WTC11 (cell line): ENCODE measurements at regions not wholly inside any gene's neighbourhood (a gene's known extent, or its start where the extent isn't known, plus 50 kb on each side); places are given as distances from the start of the nearest gene placed in this dataset.

Experiments used
- ATAC-seq: fragments of 200-7000 bp; cut with Tn5 transposase; 2 replicates; pipeline ENCODE4 v1.10.0; 2021; ENCODE audit warnings: mild to moderate bottlenecking, moderate library complexity
- CTCF ChIA-PET: fragments of 300-600 bp; sonication (Branson Sonifier 250); formaldehyde crosslinking; loops from one replicate; lab custom pipeline; 2021; ENCODE audit warnings: antibody characterized with exemption; lab: Charles Lee
- POLR2A ChIA-PET: fragments of 350-600 bp; sonication (Branson Sonifier 250); formaldehyde crosslinking; loops from one replicate; lab custom pipeline; 2021; ENCODE audit warnings: antibody characterized with exemption; lab: Charles Lee
- DNase-seq: peaks from one replicate; pipeline ENCODE4 v3.0.0; 2021; ENCODE audit warnings: low spot score
- H3K27ac Mint-ChIP-seq: 2 replicates; pipeline ENCODE4 v1.8.0; 2021; ENCODE audit warnings: mixed read lengths
- H3K27me3 Mint-ChIP-seq: 2 replicates; pipeline ENCODE4 v1.8.0; 2021; ENCODE audit warnings: low read depth, mild to moderate bottlenecking, moderate library complexity, mixed read lengths
- H3K36me3 Mint-ChIP-seq: 2 replicates; pipeline ENCODE4 v1.8.0; 2021; ENCODE audit warnings: mixed read lengths
- H3K4me1 Mint-ChIP-seq: 2 replicates; pipeline ENCODE4 v1.8.0; 2022; ENCODE audit warnings: mixed read lengths
- H3K4me3 Mint-ChIP-seq: 2 replicates; pipeline ENCODE4 v1.8.0; 2021; ENCODE audit warnings: mild to moderate bottlenecking, moderate library complexity, mixed read lengths
- H3K9me3 Mint-ChIP-seq: 2 replicates; pipeline ENCODE4 v1.8.0; 2021; ENCODE audit warnings: mixed read lengths
- ETV6 ChIP-seq: sonication (generic); formaldehyde crosslinking; IDR thresholded peaks from 2 replicates; pipeline ENCODE4 v1.8.1; 2022; ENCODE audit warnings: mild to moderate bottlenecking, missing genetic modification reagents
- FOXK1 ChIP-seq: sonication (generic); formaldehyde crosslinking; IDR thresholded peaks from 2 replicates; pipeline ENCODE4 v1.8.0; 2022; ENCODE audit warnings: mild to moderate bottlenecking, moderate library complexity, missing genetic modification reagents
- HMGA2 ChIP-seq: fragments of 250-450 bp; sonication (Bioruptor Pico); IDR thresholded peaks from 2 replicates; pipeline ENCODE4 v1.4.0; 2021; ENCODE audit warnings: mild to moderate bottlenecking, moderate library complexity
- JAZF1 ChIP-seq: fragments of 250-450 bp; sonication (Bioruptor Pico); IDR thresholded peaks from 2 replicates; pipeline ENCODE4 v1.9.0; 2021; ENCODE audit warnings: moderate library complexity, mild to moderate bottlenecking, inconsistent platforms
- JUN ChIP-seq: sonication (generic); formaldehyde crosslinking; IDR thresholded peaks from 2 replicates; pipeline ENCODE4 v1.8.0; 2023; ENCODE audit warnings: mild to moderate bottlenecking, missing genetic modification reagents
- KAT7 ChIP-seq: sonication (generic); formaldehyde crosslinking; IDR thresholded peaks from 2 replicates; pipeline ENCODE4 v1.8.1; 2023; ENCODE audit warnings: missing genetic modification reagents, mild to moderate bottlenecking, borderline replicate concordance
- MYBL2 ChIP-seq: sonication (generic); formaldehyde crosslinking; IDR thresholded peaks from 2 replicates; pipeline ENCODE4 v1.8.1; 2023; ENCODE audit warnings: mild to moderate bottlenecking, moderate library complexity, missing genetic modification reagents
- NR3C1 ChIP-seq: sonication (generic); formaldehyde crosslinking; conservative IDR thresholded peaks from 2 replicates; pipeline ENCODE4 v1.8.1; 2023; ENCODE audit warnings: low read depth, mild to moderate bottlenecking, missing genetic modification reagents
- RORB ChIP-seq: fragments of 250-450 bp; sonication (Bioruptor Pico); IDR thresholded peaks from 2 replicates; pipeline ENCODE4 v1.9.0; 2021; ENCODE audit warnings: mild to moderate bottlenecking
- SMAD3 ChIP-seq: sonication (generic); formaldehyde crosslinking; IDR thresholded peaks from 2 replicates; pipeline ENCODE4 v1.8.0; 2022; ENCODE audit warnings: missing genetic modification reagents, mild to moderate bottlenecking, borderline replicate concordance
- SOX15 ChIP-seq: fragments of 250-450 bp; sonication (Bioruptor Pico); IDR thresholded peaks from 2 replicates; pipeline ENCODE4 v1.9.0; 2021; ENCODE audit warnings: mild to moderate bottlenecking
- ZBTB21 ChIP-seq: sonication (generic); formaldehyde crosslinking; IDR thresholded peaks from 2 replicates; pipeline ENCODE4 v1.8.1; 2023; ENCODE audit warnings: mild to moderate bottlenecking, missing genetic modification reagents, borderline replicate concordance
- ZNF317 ChIP-seq: sonication (generic); formaldehyde crosslinking; IDR thresholded peaks from 2 replicates; pipeline ENCODE4 v1.8.1; 2023; ENCODE audit warnings: low read depth, mild to moderate bottlenecking, moderate library complexity, missing genetic modification reagents, borderline replicate concordance
- ZNF423 ChIP-seq: fragments of 250-450 bp; sonication (Bioruptor Pico); IDR thresholded peaks from 2 replicates; pipeline ENCODE4 v2.1.2; 2022; ENCODE audit warnings: mild to moderate bottlenecking, moderate library complexity
- TF ChIP-seq, protein P1 (sequence below): fragments of 250-450 bp; sonication (Bioruptor Pico); IDR thresholded peaks from 2 replicates; pipeline ENCODE4 v1.8.0; 2021; ENCODE audit warnings: mild to moderate bottlenecking
- TF ChIP-seq, protein P2 (sequence below): sonication (generic); formaldehyde crosslinking; IDR thresholded peaks from 2 replicates; pipeline ENCODE4 v1.8.1; 2022; ENCODE audit warnings: missing genetic modification reagents, borderline replicate concordance
- TF ChIP-seq, protein P3 (sequence below): sonication (generic); formaldehyde crosslinking; IDR thresholded peaks from 2 replicates; pipeline ENCODE4 v1.8.1; 2022; ENCODE audit warnings: low read depth, mild to moderate bottlenecking, moderate library complexity, missing genetic modification reagents, borderline replicate concordance
- TF ChIP-seq, protein P4 (sequence below): fragments of 250-450 bp; sonication (Bioruptor Pico); IDR thresholded peaks from 2 replicates; pipeline ENCODE4 v1.9.0; 2021; ENCODE audit warnings: mild to moderate bottlenecking
- TF ChIP-seq, protein P5 (sequence below): sonication (generic); formaldehyde crosslinking; IDR thresholded peaks from 2 replicates; pipeline ENCODE4 v1.8.1; 2023; ENCODE audit warnings: mild to moderate bottlenecking, missing genetic modification reagents, moderate library complexity
- TF ChIP-seq, protein P6 (sequence below): sonication (generic); formaldehyde crosslinking; IDR thresholded peaks from 2 replicates; pipeline ENCODE4 v1.8.1; 2023; ENCODE audit warnings: mild to moderate bottlenecking, missing genetic modification reagents, moderate library complexity
- TF ChIP-seq, protein P7 (sequence below): fragments of 250-450 bp; sonication (Bioruptor Pico); conservative IDR thresholded peaks from 2 replicates; pipeline ENCODE4 v1.9.0; 2021; ENCODE audit warnings: mild to moderate bottlenecking

DNA sequence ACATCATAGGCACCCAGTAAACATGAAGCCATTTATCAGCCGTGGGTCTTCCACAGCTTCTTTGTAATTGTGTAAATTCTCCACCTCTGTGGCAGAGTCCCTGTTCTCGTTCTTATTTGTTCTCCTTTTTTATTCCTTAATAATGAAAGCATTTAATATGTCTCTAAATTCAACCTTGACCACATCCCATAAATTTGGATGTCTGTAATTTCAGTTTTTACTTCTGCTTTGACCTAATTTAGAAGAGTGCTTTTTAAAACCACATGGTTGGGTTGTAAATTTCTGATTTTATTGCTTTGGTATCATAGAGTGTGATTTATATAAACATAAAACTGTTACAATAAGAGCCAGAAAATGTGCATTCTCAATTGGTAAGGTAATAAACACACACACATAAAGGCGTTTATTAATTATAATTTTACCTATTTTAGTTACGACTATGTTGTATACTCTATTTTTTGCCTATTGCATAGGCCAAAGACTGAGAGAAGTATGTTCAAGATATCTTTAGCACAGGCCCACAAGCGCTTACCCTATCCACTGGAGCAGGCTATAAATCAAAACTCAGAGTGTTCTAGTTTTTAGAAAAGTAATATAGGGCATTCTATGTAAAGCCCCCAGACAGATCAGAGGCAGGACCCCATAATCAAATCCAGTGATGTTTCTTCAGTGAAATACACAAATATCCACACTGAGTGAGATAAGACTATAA is 58.0 kb upstream of the CCND1 start:
- Mint-ChIP-seq H3K9me3 (no peaks in the 10 kb centered on the region), H3K27me3 (peaks cover 2% of the 10 kb centered on the region; the same call in 1 of the 2 replicates), H3K36me3 (no peaks in the 10 kb centered on the region), H3K4me3 (no peak overlapping the region), H3K27ac (no peak overlapping the region), H3K4me1 (no peaks in the 10 kb centered on the region)
- no peak for TF ChIP-seq FOXK1 (CRISPR knock-in tag)
- TF ChIP-seq, protein P1, sequence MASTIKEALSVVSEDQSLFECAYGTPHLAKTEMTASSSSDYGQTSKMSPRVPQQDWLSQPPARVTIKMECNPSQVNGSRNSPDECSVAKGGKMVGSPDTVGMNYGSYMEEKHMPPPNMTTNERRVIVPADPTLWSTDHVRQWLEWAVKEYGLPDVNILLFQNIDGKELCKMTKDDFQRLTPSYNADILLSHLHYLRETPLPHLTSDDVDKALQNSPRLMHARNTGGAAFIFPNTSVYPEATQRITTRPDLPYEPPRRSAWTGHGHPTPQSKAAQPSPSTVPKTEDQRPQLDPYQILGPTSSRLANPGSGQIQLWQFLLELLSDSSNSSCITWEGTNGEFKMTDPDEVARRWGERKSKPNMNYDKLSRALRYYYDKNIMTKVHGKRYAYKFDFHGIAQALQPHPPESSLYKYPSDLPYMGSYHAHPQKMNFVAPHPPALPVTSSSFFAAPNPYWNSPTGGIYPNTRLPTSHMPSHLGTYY: no peak
- no peak for TF ChIP-seq RORB (CRISPR knock-in tag)
- no peak for TF ChIP-seq ZBTB21
- TF ChIP-seq, protein P2, sequence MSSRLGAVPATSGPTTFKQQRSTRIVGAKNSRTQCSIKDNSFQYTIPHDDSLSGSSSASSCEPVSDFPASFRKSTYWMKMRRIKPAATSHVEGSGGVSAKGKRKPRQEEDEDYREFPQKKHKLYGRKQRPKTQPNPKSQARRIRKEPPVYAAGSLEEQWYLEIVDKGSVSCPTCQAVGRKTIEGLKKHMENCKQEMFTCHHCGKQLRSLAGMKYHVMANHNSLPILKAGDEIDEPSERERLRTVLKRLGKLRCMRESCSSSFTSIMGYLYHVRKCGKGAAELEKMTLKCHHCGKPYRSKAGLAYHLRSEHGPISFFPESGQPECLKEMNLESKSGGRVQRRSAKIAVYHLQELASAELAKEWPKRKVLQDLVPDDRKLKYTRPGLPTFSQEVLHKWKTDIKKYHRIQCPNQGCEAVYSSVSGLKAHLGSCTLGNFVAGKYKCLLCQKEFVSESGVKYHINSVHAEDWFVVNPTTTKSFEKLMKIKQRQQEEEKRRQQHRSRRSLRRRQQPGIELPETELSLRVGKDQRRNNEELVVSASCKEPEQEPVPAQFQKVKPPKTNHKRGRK: no peak
- TF ChIP-seq JAZF1 (CRISPR knock-in tag): no peak
- TF ChIP-seq MYBL2 (CRISPR knock-in tag): no peak
- TF ChIP-seq, protein P3, sequence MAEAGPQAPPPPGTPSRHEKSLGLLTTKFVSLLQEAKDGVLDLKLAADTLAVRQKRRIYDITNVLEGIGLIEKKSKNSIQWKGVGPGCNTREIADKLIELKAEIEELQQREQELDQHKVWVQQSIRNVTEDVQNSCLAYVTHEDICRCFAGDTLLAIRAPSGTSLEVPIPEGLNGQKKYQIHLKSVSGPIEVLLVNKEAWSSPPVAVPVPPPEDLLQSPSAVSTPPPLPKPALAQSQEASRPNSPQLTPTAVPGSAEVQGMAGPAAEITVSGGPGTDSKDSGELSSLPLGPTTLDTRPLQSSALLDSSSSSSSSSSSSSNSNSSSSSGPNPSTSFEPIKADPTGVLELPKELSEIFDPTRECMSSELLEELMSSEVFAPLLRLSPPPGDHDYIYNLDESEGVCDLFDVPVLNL (CRISPR knock-in tag): no peak
- TF ChIP-seq ZNF317 (CRISPR knock-in tag): no peak
- TF ChIP-seq ZNF423 (CRISPR knock-in tag): no peak
- TF ChIP-seq SOX15: no peak
- no peak for TF ChIP-seq KAT7
- TF ChIP-seq, protein P4, sequence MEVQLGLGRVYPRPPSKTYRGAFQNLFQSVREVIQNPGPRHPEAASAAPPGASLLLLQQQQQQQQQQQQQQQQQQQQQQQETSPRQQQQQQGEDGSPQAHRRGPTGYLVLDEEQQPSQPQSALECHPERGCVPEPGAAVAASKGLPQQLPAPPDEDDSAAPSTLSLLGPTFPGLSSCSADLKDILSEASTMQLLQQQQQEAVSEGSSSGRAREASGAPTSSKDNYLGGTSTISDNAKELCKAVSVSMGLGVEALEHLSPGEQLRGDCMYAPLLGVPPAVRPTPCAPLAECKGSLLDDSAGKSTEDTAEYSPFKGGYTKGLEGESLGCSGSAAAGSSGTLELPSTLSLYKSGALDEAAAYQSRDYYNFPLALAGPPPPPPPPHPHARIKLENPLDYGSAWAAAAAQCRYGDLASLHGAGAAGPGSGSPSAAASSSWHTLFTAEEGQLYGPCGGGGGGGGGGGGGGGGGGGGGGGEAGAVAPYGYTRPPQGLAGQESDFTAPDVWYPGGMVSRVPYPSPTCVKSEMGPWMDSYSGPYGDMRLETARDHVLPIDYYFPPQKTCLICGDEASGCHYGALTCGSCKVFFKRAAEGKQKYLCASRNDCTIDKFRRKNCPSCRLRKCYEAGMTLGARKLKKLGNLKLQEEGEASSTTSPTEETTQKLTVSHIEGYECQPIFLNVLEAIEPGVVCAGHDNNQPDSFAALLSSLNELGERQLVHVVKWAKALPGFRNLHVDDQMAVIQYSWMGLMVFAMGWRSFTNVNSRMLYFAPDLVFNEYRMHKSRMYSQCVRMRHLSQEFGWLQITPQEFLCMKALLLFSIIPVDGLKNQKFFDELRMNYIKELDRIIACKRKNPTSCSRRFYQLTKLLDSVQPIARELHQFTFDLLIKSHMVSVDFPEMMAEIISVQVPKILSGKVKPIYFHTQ (CRISPR knock-in tag): no peak
- TF ChIP-seq NR3C1 (CRISPR knock-in tag): no peak
- TF ChIP-seq, protein P5, sequence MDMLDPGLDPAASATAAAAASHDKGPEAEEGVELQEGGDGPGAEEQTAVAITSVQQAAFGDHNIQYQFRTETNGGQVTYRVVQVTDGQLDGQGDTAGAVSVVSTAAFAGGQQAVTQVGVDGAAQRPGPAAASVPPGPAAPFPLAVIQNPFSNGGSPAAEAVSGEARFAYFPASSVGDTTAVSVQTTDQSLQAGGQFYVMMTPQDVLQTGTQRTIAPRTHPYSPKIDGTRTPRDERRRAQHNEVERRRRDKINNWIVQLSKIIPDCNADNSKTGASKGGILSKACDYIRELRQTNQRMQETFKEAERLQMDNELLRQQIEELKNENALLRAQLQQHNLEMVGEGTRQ (CRISPR knock-in tag): no peak
- no peak for ATAC-seq
- DNase-seq: no peak
- CTCF ChIA-PET: no interaction called here
- POLR2A ChIA-PET: no interaction called here

DNA sequence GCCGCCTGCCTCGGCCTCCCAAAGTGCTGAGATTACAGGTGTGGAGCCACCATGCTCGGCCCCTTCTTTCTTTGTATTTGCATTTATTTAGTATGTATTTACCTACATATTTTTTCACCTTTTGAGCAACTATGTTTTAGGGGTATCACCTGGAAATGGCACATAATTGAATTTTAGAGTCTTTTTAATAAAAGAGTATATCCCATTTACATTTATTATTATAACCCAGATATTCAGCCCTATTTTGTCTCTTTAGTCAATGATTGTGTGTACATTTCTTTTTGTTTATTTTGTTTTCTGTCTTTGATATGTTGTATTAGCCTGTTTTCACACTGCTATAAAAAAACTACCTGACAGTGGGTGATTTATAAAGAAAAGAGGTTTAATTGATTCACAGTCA is 56.8 kb upstream of the CCND1 start:
- TF ChIP-seq ETV6 (CRISPR knock-in tag) (no peak), SOX15 (no peak), SMAD3 (no peak), HMGA2 (CRISPR knock-in tag) (no peak), JAZF1 (CRISPR knock-in tag) (no peak), ZBTB21 (no peak), JUN (CRISPR knock-in tag) (no peak), ZNF423 (CRISPR knock-in tag) (no peak)
- TF ChIP-seq, protein P6, sequence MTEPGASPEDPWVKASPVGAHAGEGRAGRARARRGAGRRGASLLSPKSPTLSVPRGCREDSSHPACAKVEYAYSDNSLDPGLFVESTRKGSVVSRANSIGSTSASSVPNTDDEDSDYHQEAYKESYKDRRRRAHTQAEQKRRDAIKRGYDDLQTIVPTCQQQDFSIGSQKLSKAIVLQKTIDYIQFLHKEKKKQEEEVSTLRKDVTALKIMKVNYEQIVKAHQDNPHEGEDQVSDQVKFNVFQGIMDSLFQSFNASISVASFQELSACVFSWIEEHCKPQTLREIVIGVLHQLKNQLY (CRISPR knock-in tag): no peak
- TF ChIP-seq, protein P7, sequence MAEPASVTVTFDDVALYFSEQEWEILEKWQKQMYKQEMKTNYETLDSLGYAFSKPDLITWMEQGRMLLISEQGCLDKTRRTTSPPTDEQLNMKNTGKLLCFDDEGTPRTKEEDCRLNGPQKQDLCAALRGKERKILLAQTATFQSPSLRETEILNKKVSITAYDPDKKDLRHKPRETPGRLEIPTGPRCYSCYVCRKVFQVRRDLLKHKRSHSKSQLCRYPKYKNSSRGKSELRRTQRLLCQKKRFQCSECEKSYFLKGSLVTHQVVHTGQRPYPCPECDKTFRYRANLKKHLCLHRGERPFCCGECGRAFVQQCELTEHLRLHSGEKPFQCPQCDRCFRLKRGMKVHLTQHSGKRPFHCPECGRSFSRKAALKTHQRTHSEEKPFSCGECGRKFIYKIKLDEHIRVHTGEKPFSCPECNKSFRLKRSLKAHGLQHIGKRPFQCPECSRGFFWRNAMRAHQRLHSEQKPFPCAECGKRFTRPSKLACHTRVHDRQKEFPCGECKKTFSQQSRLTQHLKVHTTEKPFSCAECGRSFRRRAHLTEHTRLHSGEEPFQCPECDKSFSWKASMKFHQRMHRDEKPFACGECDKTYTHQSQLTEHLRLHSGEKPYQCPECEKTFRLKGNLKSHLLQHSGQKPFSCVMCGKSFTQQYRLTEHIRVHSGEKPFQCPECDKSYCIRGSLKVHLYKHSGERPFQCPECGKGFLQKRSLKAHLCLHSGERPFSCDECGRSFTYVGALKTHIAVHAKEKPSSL (CRISPR knock-in tag): no peak
- TF ChIP-seq, protein P3 (CRISPR knock-in tag): no peak
- DNase-seq (no peak), ATAC-seq (no peak)
- ChIA-PET POLR2A (no interaction called here), CTCF (no interaction called here)
- Mint-ChIP-seq H3K4me1 (no peaks in the 10 kb centered on the region), H3K4me3 (no peak overlapping the region), H3K27ac (no peak overlapping the region), H3K27me3 (peaks cover 2% of the 10 kb centered on the region; the same call in 1 of the 2 replicates), H3K9me3 (no peaks in the 10 kb centered on the region), H3K36me3 (no peaks in the 10 kb centered on the region)
